ENCODE measurements at regions not wholly inside any gene's neighbourhood (a gene's known extent, or its start where the extent isn't known, plus 50 kb on each side); places are given as distances from the start of the nearest gene placed in this dataset.

- DNase-seq: no peak
Measured at GRCh38 chr9:87259543-87260518, 237.8 kb upstream of the DAPK1 start.

- no peak for DNase-seq
Measured at GRCh38 chr9:87263291-87263690, 234.4 kb upstream of the DAPK1 start.

- DNase-seq: no peak
Measured at GRCh38 chr9:87266697-87267096, 231.0 kb upstream of the DAPK1 start.

- DNase-seq: no peak
Measured at GRCh38 chr9:87267251-87268070, 230.2 kb upstream of the DAPK1 start.

- DNase-seq: no peak
Measured at GRCh38 chr9:87269296-87270176, 228.1 kb upstream of the DAPK1 start.

- no peak for DNase-seq
Measured at GRCh38 chr9:87270221-87270847, 227.3 kb upstream of the DAPK1 start.

GRCh38 chr9:87270848-87271234, 226.8 kb upstream of the DAPK1 start:
- DNase-seq: no peak

- DNase-seq: peak; percentile 6
Measured at GRCh38 chr9:87271696-87272477, 225.8 kb upstream of the DAPK1 start.

- no peak for DNase-seq
Measured at GRCh38 chr9:87275047-87275725, 222.5 kb upstream of the DAPK1 start.

- peak; percentile 28 for DNase-seq
Measured at GRCh38 chr9:87276327-87276841, 221.3 kb upstream of the DAPK1 start.

GRCh38 chr9:87276851-87277261, 220.8 kb upstream of the DAPK1 start:
- no peak for DNase-seq

- DNase-seq: no peak
Measured at GRCh38 chr9:87277346-87277745, 220.3 kb upstream of the DAPK1 start.

GRCh38 chr9:87278971-87279733, 218.5 kb upstream of the DAPK1 start:
- no peak for DNase-seq

- no peak for DNase-seq
Measured at GRCh38 chr9:87280421-87280820, 217.2 kb upstream of the DAPK1 start.

- no peak for DNase-seq
Measured at GRCh38 chr9:87282538-87282937, 215.1 kb upstream of the DAPK1 start.

- no peak for DNase-seq
Measured at GRCh38 chr9:87283585-87283984, 214.1 kb upstream of the DAPK1 start.

GRCh38 chr9:87285183-87285850, 212.3 kb upstream of the DAPK1 start:
- DNase-seq: no peak

GRCh38 chr9:87286506-87286905, 211.2 kb upstream of the DAPK1 start:
- DNase-seq: no peak

Data from CD4-positive, alpha-beta T cell treated with Interleukin-17A for 1 hour (primary cell).